Hepatocyte (in vitro differentiated cells): ENCODE measurements at regions not wholly inside any gene's neighbourhood (a gene's known extent, or its start where the extent isn't known, plus 50 kb on each side); places are given as distances from the start of the nearest gene placed in this dataset.

ENCODE experiments used
- EZH2 ChIP-seq: fragments of 200-600 bp; sonication (generic); IDR thresholded peaks from 2 replicates; pipeline ENCODE4 v1.6.1; 2016; ENCODE audit warnings: antibody characterized with exemption, mild to moderate bottlenecking, borderline replicate concordance
- EZH2phosphoT487 ChIP-seq: fragments of 200-600 bp; sonication (generic); IDR thresholded peaks from one replicate; pipeline ENCODE4 v1.6.1; 2018; ENCODE audit warnings: antibody characterized with exemption, mild to moderate bottlenecking, low read depth, moderate library complexity; ENCODE audit not compliant: unreplicated experiment, severe bottlenecking
- TF ChIP-seq, protein P1 (sequence below): fragments of 200-600 bp; sonication (generic); IDR thresholded peaks from 2 replicates; pipeline ENCODE4 v1.5.1; 2016; ENCODE audit warnings: antibody characterized with exemption, mild to moderate bottlenecking; ENCODE audit not compliant: poor library complexity

DNA sequence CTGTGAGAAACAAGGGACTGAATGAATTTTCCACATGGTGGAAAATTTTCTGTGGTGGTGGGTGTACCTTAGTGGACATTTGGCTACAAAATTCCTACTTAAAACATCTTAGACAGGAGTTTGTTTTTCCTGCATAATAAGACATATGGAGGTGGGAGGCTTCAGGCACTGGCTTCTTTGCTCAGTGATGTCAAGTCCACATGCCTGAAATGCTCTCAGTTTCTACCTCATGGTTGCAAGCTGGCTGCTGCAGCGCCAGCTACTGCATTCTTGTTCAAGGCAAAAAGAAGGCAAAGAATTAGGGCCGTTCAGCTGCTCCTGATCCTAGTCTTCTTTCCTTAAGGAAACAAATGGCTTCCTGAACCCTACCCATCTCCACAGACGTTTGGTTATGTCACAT, 99.9 kb upstream of the FAM204A start:
- TF ChIP-seq EZH2phosphoT487 (no peak), EZH2 (no peak)
- TF ChIP-seq, protein P1, sequence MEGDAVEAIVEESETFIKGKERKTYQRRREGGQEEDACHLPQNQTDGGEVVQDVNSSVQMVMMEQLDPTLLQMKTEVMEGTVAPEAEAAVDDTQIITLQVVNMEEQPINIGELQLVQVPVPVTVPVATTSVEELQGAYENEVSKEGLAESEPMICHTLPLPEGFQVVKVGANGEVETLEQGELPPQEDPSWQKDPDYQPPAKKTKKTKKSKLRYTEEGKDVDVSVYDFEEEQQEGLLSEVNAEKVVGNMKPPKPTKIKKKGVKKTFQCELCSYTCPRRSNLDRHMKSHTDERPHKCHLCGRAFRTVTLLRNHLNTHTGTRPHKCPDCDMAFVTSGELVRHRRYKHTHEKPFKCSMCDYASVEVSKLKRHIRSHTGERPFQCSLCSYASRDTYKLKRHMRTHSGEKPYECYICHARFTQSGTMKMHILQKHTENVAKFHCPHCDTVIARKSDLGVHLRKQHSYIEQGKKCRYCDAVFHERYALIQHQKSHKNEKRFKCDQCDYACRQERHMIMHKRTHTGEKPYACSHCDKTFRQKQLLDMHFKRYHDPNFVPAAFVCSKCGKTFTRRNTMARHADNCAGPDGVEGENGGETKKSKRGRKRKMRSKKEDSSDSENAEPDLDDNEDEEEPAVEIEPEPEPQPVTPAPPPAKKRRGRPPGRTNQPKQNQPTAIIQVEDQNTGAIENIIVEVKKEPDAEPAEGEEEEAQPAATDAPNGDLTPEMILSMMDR, result no peak
